Activated B cell treated with CpG ODN at 0.5 μM for 24 hours (primary cell): ENCODE measurements at regions not wholly inside any gene's neighbourhood (a gene's known extent, or its start where the extent isn't known, plus 50 kb on each side); places are given as distances from the start of the nearest gene placed in this dataset.
"Not testable (repeated sequence)": the region's sequence is repeated elsewhere in the genome, so short reads cannot be mapped to it uniquely, and the experiment has no call there.

Experiments used
- ATAC-seq: fragments of 200-7000 bp; cut with Tn5 transposase; one replicate; pipeline ENCODE4 v1.10.0; 2021; ENCODE audit warnings: low read depth, mild to moderate bottlenecking, moderate library complexity
- CTCF ChIA-PET: fragments of 350-600 bp; sonication (Branson Sonifier 250); formaldehyde crosslinking; loops from one replicate; lab custom pipeline; 2021; ENCODE audit warnings: antibody characterized with exemption; lab: Charles Lee
- POLR2A ChIA-PET: fragments of 350-600 bp; sonication (Branson Sonifier 250); formaldehyde crosslinking; loops from one replicate; lab custom pipeline; 2021; ENCODE audit warnings: antibody characterized with exemption; lab: Charles Lee
- DNase-seq: peaks from one replicate; pipeline ENCODE4 v3.0.0; 2022
- H3K27ac Mint-ChIP-seq: one replicate; pipeline ENCODE4 v1.8.0; 2020; ENCODE audit warnings: mixed read lengths
- H3K27me3 Mint-ChIP-seq: one replicate; pipeline ENCODE4 v1.8.0; 2021; ENCODE audit warnings: mixed read lengths
- H3K36me3 Mint-ChIP-seq: one replicate; pipeline ENCODE4 v1.8.0; 2021; ENCODE audit warnings: low read depth, mixed read lengths
- H3K4me1 Mint-ChIP-seq: one replicate; pipeline ENCODE4 v1.8.0; 2021; ENCODE audit warnings: mixed read lengths
- H3K4me3 Mint-ChIP-seq: one replicate; pipeline ENCODE4 v1.8.0; 2020; ENCODE audit warnings: mild to moderate bottlenecking, mixed read lengths
- H3K9me3 Mint-ChIP-seq: one replicate; pipeline ENCODE4 v1.8.0; 2020; ENCODE audit warnings: mixed read lengths
- CTCF ChIP-seq: fragments of 200-600 bp; IDR thresholded peaks from one replicate; pipeline ENCODE4 v1.8.0; 2022; ENCODE audit warnings: antibody characterized with exemption, mild to moderate bottlenecking
- intact Hi-C: fragments of 100-400 bp; cut with micrococcal nuclease; formaldehyde crosslinking; loops from one replicate; pipeline ENCODE4 v1.15.1; 2024

GRCh38 chr12:88833641-88834116 lies 253.4 kb upstream of the KITLG start:
- no peak overlapping the region for H3K4me3 Mint-ChIP-seq
- peaks cover 11% of the 10 kb centered on the region for H3K9me3 Mint-ChIP-seq
- POLR2A ChIA-PET, result no interaction called here
- intact Hi-C loops, result no loop called here
- no peaks in the 10 kb centered on the region for H3K36me3 Mint-ChIP-seq
- no peaks in the 10 kb centered on the region for H3K27me3 Mint-ChIP-seq
- DNase-seq (no peak), ATAC-seq (no peak)
- no peak for TF ChIP-seq CTCF
- no peak overlapping the region for H3K27ac Mint-ChIP-seq
- CTCF ChIA-PET, result no interaction called here
- H3K4me1 Mint-ChIP-seq, result no peaks in the 10 kb centered on the region

GRCh38 chr12:88828537-88828936 lies 248.3 kb upstream of the KITLG start:
- CTCF ChIA-PET, H3K27ac Mint-ChIP-seq, ATAC-seq, POLR2A ChIA-PET, H3K36me3 Mint-ChIP-seq, DNase-seq, intact Hi-C loops, H3K27me3 Mint-ChIP-seq, H3K4me3 Mint-ChIP-seq, H3K4me1 Mint-ChIP-seq: not testable (repeated sequence)
- H3K9me3 Mint-ChIP-seq, result peaks cover 11% of the 10 kb centered on the region

GRCh38 chr12:88820012-88820411 lies 239.7 kb upstream of the KITLG start:
- Mint-ChIP-seq H3K36me3 (no peaks in the 10 kb centered on the region), H3K27me3 (no peaks in the 10 kb centered on the region), H3K4me3 (no peak overlapping the region), H3K27ac (no peak overlapping the region), H3K4me1 (no peaks in the 10 kb centered on the region), H3K9me3 (peaks cover 9% of the 10 kb centered on the region)
- ChIA-PET CTCF (no interaction called here), POLR2A (no interaction called here)
- ATAC-seq, result no peak
- no peak for TF ChIP-seq CTCF
- intact Hi-C loops, result no loop called here
- DNase-seq, result no peak

GRCh38 chr12:88816201-88816600 lies 235.9 kb upstream of the KITLG start:
- POLR2A ChIA-PET, result no interaction called here
- Mint-ChIP-seq H3K9me3 (peaks cover 4% of the 10 kb centered on the region), H3K4me3 (no peak overlapping the region), H3K27ac (no peak overlapping the region), H3K27me3 (no peaks in the 10 kb centered on the region), H3K4me1 (no peaks in the 10 kb centered on the region), H3K36me3 (no peaks in the 10 kb centered on the region)
- no peak for ATAC-seq
- CTCF ChIA-PET, result no interaction called here
- DNase-seq, result no peak
- no peak for TF ChIP-seq CTCF
- intact Hi-C loops, result no loop called here

- POLR2A ChIA-PET, result no interaction called here
Observed at GRCh38 chr12:88814779-88815178, 234.5 kb upstream of the KITLG start.

More at GRCh38 chr12:88814779-88815178, 234.5 kb upstream of the KITLG start:
- no peaks in the 10 kb centered on the region for H3K27me3 Mint-ChIP-seq
- DNase-seq (no peak), ATAC-seq (no peak)
- peaks cover 4% of the 10 kb centered on the region for H3K9me3 Mint-ChIP-seq
- TF ChIP-seq CTCF, result no peak
- no peaks in the 10 kb centered on the region for H3K4me1 Mint-ChIP-seq
- H3K4me3 Mint-ChIP-seq, result no peak overlapping the region
- intact Hi-C loops, result no loop called here
- CTCF ChIA-PET, result no interaction called here
- H3K36me3 Mint-ChIP-seq, result no peaks in the 10 kb centered on the region
- no peak overlapping the region for H3K27ac Mint-ChIP-seq
